Retinal pigment epithelial cell (primary cell): ENCODE measurements at regions not wholly inside any gene's neighbourhood (a gene's known extent, or its start where the extent isn't known, plus 50 kb on each side); places are given as distances from the start of the nearest gene placed in this dataset.
A peak's percentile ranks its signal among the peaks of the same experiment; 100 is the strongest.

Experiments used
- DNase-seq: peaks from one replicate; pipeline ENCODE4 v3.0.0-alpha.2; 2010; ENCODE audit warnings: low read depth
- H3K4me3 ChIP-seq: 2 replicates; pipeline ENCODE4 v1.5.1; 2011; ENCODE audit warnings: mild to moderate bottlenecking, low read length, control low read depth, moderate library complexity
- TF ChIP-seq, protein P1 (sequence below): conservative IDR thresholded peaks from 2 replicates; pipeline ENCODE4 v1.5.1; 2011; ENCODE audit warnings: low read depth, low read length, control low read depth, inconsistent platforms

DNA sequence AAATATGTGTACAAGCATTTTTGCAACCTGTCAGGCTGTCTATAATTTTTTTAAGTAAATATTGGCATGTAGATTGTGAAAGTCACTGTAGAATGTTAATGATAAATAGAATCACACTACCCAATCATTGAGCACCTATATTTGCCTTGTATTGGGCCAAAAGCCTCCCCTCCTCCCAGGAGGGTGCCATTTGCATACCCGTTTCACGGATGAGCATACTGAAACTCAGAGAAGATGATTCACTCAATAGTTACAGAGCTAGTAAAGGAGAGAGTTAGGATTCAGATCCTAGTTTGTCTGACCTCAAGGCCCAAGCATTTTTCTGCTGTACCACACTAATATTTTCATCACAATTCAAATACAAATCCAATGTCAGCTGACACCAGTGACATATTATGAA is 299.7 kb upstream of the CDH11 start:
- DNase-seq, result no peak
- TF ChIP-seq, protein P1, sequence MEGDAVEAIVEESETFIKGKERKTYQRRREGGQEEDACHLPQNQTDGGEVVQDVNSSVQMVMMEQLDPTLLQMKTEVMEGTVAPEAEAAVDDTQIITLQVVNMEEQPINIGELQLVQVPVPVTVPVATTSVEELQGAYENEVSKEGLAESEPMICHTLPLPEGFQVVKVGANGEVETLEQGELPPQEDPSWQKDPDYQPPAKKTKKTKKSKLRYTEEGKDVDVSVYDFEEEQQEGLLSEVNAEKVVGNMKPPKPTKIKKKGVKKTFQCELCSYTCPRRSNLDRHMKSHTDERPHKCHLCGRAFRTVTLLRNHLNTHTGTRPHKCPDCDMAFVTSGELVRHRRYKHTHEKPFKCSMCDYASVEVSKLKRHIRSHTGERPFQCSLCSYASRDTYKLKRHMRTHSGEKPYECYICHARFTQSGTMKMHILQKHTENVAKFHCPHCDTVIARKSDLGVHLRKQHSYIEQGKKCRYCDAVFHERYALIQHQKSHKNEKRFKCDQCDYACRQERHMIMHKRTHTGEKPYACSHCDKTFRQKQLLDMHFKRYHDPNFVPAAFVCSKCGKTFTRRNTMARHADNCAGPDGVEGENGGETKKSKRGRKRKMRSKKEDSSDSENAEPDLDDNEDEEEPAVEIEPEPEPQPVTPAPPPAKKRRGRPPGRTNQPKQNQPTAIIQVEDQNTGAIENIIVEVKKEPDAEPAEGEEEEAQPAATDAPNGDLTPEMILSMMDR, result no peak
- no peak overlapping the region for H3K4me3 ChIP-seq

DNA sequence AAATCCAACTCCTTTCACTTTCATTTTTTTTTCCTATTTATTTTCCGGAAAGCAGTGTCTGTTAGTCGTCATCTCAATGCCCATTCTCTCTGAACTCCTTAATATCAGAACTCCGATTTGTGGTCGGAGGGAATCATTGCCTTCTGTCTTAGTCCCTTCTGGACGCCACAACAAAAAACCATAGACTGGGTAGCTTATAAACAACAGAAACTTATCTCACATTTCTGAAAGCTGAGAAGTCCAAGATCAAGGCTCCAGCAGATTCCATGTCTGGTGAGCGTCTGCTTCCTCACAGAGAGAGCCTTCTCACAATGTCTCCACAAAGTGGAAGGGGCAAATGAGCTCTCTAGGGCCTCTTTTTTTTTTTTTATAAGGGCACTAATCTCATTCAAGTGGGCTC is 296.6 kb upstream of the CDH11 start:
- no peak overlapping the region for H3K4me3 ChIP-seq
- TF ChIP-seq, protein P1, result no peak
- DNase-seq, result no peak

DNA sequence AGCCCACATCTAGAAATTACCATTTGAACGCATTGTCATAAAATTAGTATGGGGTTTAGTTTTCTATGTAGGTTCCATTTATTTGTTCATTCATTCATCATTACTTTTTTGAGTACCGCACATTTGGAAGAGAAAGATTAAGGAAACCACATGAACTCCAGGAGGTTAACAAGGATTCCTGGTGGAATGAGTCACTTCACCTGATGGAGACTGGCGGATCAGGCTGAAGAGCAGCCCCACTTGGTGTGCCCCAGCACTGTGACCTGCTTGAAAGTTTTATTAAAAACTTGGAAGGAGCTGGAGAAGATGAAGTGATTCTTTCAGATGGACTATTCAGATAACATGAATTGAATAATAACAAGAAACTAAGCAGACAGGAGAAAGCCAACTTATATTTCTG is 293.6 kb upstream of the CDH11 start:
- TF ChIP-seq, protein P1, result no peak
- DNase-seq, result peak; percentile 76
- H3K4me3 ChIP-seq, result no peak overlapping the region

- peak; percentile 64 for DNase-seq
- TF ChIP-seq, protein P1, result no peak
- no peak overlapping the region for H3K4me3 ChIP-seq
Observed at GRCh38 chr16:65414284-65414984, 292.6 kb upstream of the CDH11 start.

DNA sequence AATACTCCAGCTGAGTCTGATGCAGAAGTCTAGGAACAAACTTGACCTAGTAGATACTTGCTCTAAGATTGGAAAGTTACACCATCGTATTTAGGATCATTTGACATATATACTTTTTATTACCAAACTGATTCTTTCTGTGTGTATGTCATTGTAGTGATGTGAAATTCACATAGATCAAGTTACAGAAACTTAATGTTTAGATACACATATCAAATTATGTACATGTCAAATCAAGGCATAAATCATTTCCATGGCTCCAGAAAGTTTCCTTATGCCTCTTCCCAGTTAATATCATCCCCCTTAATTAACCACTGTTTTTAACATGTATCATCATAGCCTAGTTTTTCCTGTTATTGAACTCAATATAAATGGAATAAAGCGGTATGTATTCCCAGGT is 292.0 kb upstream of the CDH11 start:
- no peak overlapping the region for H3K4me3 ChIP-seq
- DNase-seq, result no peak
- TF ChIP-seq, protein P1, result no peak

DNA sequence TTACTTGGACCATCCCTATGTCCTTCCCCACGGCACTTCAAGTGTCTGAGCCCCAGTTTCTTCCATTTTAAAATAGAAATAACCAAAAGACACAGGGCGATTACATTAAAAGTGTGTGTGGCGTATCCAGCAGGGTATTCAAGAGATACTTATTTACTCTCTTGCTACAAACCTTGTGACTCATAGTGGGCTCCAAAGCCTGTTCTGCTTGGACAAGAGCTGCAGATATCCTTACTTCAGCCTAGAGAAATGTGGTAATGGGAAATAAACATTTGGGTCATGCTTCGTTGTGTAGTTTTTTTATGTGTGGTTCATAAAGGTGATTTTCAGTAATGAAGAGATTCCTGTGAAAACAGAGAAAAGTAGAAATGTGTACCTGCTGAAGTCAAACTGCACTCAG is 288.9 kb upstream of the CDH11 start:
- TF ChIP-seq, protein P1, result no peak
- no peak overlapping the region for H3K4me3 ChIP-seq
- no peak for DNase-seq

DNA sequence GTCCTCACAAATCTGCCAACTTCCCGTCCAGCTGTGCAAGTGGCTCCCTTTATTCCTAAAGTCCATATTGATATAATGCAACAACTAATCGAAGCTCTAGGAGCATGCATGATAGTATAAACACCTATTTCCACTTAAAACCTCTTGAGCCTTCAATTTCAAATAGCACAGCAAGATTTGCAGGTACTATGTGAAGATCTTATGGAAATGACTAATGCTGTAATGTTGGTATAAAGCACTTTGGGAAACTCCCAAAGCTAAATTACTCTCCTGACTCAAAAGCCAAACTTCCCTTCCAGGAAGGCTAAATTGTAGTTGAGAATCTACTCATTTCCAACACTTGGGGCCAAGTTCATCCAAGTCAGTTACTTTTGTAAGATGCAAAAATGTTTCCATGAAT is 287.6 kb upstream of the CDH11 start:
- TF ChIP-seq, protein P1, result no peak
- no peak overlapping the region for H3K4me3 ChIP-seq
- DNase-seq, result no peak
